GM12878 (cell line): ENCODE measurements at regions not wholly inside any gene's neighbourhood (a gene's known extent, or its start where the extent isn't known, plus 50 kb on each side); places are given as distances from the start of the nearest gene placed in this dataset.

ENCODE experiments used
- ATAC-seq: fragments of 200-7000 bp; cut with Tn5 transposase; 3 replicates; pipeline ENCODE4 v1.9.1; 2020; ENCODE audit warnings: mild to moderate bottlenecking, moderate library complexity
- BruUV-seq: library from RNA; stranded (reverse); fragments of 400-500 nt; replicated peaks from 2 replicates; lab custom pipeline; 2021; lab: Mats Ljungman, UMichigan
- CTCF ChIA-PET: fragments of 300-600 bp; sonication (Branson Sonifier 250); formaldehyde crosslinking; extraction: SDS; loops from one replicate; lab custom pipeline; 2021; ENCODE audit warnings: inconsistent platforms; lab: Yijun Ruan, JAX
- POLR2A ChIA-PET: fragments of 350-600 bp; formaldehyde crosslinking; extraction: SDS; loops from one replicate; lab custom pipeline; 2021; ENCODE audit warnings: inconsistent platforms; lab: Charles Lee
- RAD21 ChIA-PET: fragments of 300-600 bp; sonication (Branson Sonifier 250); formaldehyde crosslinking; loops from one replicate; lab custom pipeline; 2023; ENCODE audit warnings: antibody characterized with exemption; ENCODE audit not compliant: unreplicated experiment; lab: Charles Lee
- SMC1A ChIA-PET: fragments of 300-600 bp; sonication (Branson Sonifier 250); formaldehyde crosslinking; loops from one replicate; lab custom pipeline; 2023; ENCODE audit not compliant: unreplicated experiment, uncharacterized antibody; lab: Charles Lee
- DNase-seq: peaks from one replicate; pipeline ENCODE4 v3.0.0-alpha.2; 2011; ENCODE audit warnings: low read depth, low spot score
- FAIRE-seq: peaks from 3 replicates; lab custom pipeline; 2011; peaks lifted over from hg19 to GRCh38; lab: Jason Lieb, UNC
- H2AFZ ChIP-seq: 2 replicates; pipeline ENCODE4 v1.6.0; 2011; ENCODE audit warnings: low read depth, low read length, control low read depth; ENCODE audit not compliant: control insufficient read depth
- H3K27ac ChIP-seq: 2 replicates; pipeline ENCODE4 v1.5.1; 2011; ENCODE audit warnings: control low read depth; ENCODE audit not compliant: control insufficient read depth, insufficient read depth
- H3K27me3 ChIP-seq, 2 experiments: replicated peaks in 1 of 2; 2 replicates each; pipeline versions ENCODE4 v1.6.0 to v1.6.1; 2011; ENCODE audit warnings: low read length in 1 of 2; ENCODE audit not compliant: control insufficient read depth in 2 of 2, insufficient read depth in 2 of 2
- H3K36me3 ChIP-seq, 2 experiments: 2 replicates each; pipeline ENCODE4 v1.5.1; 2011; ENCODE audit warnings: low read length in 1 of 2; ENCODE audit not compliant: control insufficient read depth in 2 of 2, insufficient read depth in 2 of 2
- H3K4me1 ChIP-seq: 2 replicates; pipeline ENCODE4 v1.6.1; 2011; ENCODE audit warnings: mild to moderate bottlenecking, low read length, moderate library complexity, mixed read lengths; ENCODE audit not compliant: control insufficient read depth, insufficient read depth
- H3K4me2 ChIP-seq: 2 replicates; pipeline ENCODE4 v1.6.0; 2011; ENCODE audit warnings: control low read depth; ENCODE audit not compliant: control insufficient read depth, insufficient read depth
- H3K4me3 ChIP-seq: fragments of 200-600 bp; sonication (generic); 2 replicates; pipeline ENCODE4 v1.5.1; 2016
- H3K79me2 ChIP-seq: 2 replicates; pipeline ENCODE4 v1.6.0; 2011; ENCODE audit warnings: low read length; ENCODE audit not compliant: control insufficient read depth, insufficient read depth
- H3K9ac ChIP-seq: 2 replicates; pipeline ENCODE4 v1.8.0; 2011; ENCODE audit warnings: low read length, control low read depth, mixed read lengths; ENCODE audit not compliant: control insufficient read depth, insufficient read depth
- H3K9me3 ChIP-seq: replicated peaks from 3 replicates; pipeline ENCODE4 v1.5.1; 2011; ENCODE audit warnings: mild to moderate bottlenecking, low read length; ENCODE audit not compliant: control insufficient read depth, insufficient read depth
- H4K20me1 ChIP-seq: 2 replicates; pipeline ENCODE4 v1.6.0; 2011; ENCODE audit not compliant: control insufficient read depth, insufficient read depth
- EP300 ChIP-seq, 2 experiments: fragments of 150-350 bp in 1 of 2; IDR thresholded peaks; 2 replicates each; pipeline ENCODE4 v1.6.1; 2011 to 2012; ENCODE audit warnings: low read depth in 2 of 2, low read length in 2 of 2, borderline replicate concordance in 1 of 2, improper control_type of control experiment in 1 of 2, inconsistent platforms in 1 of 2; ENCODE audit not compliant: control insufficient read depth in 1 of 2
- JUND ChIP-seq: IDR thresholded peaks from 2 replicates; pipeline ENCODE4 v1.6.1; 2012; ENCODE audit warnings: low read depth, mild to moderate bottlenecking, low read length, improper control_type of control experiment, moderate library complexity
- MYC ChIP-seq: IDR thresholded peaks from 2 replicates; pipeline ENCODE4 v1.6.1; 2011; ENCODE audit warnings: mild to moderate bottlenecking, low read length, moderate library complexity, inconsistent platforms; ENCODE audit not compliant: insufficient read depth, insufficient replicate concordance, insufficient read length, severe bottlenecking
- POLR2A ChIP-seq: IDR thresholded peaks from 2 replicates; pipeline ENCODE4 v1.6.1; 2011; ENCODE audit warnings: low read depth, mild to moderate bottlenecking, low read length
- SMARCA5 ChIP-seq: fragments of 450-650 bp; IDR thresholded peaks from 2 replicates; pipeline ENCODE4 v1.6.1; 2017; ENCODE audit warnings: mild to moderate bottlenecking
- SREBF1 ChIP-seq: IDR thresholded peaks from 2 replicates; pipeline ENCODE4 v1.6.1; 2012; ENCODE audit warnings: mild to moderate bottlenecking, low read length
- ZNF274 ChIP-seq: IDR thresholded peaks from one replicate; pipeline ENCODE4 v1.8.0; 2011; ENCODE audit not compliant: insufficient read length, insufficient read depth
- WGBS: methylation state at CpG from one replicate; pipeline ENCODE4 v1.1.6; 2016; ENCODE audit warnings: low lambda C conversion rate; ENCODE audit not compliant: insufficient replicate concordance, insufficient coverage; ENCODE audit errors: missing lambda C conversion rate; 5-methylcytosine and 5-hydroxymethylcytosine counted together
- in situ Hi-C: fragments of 300-500 bp; cut with MboI; formaldehyde crosslinking; loops from 9 replicates; pipeline ENCODE4 v1.14.3; 2018; ENCODE audit warnings: mixed read lengths
- intact Hi-C: fragments of 100-400 bp; cut with micrococcal nuclease; formaldehyde crosslinking; loops from one replicate; pipeline ENCODE4 v1.14.2; 2022; ENCODE audit not compliant: unreplicated experiment

GRCh38 chr18:78670778-78671391 is 308.7 kb upstream of the SALL3 start (continued):
- TF ChIP-seq EP300 (IDR thresholded peaks at IDR 0.05; ENCODE audit: borderline replicate concordance in 1 of 2, control insufficient read depth in 1 of 2, low read depth in 2 of 2, low read length in 2 of 2), result no peak
- TF ChIP-seq POLR2A, result no peak
- no peak for TF ChIP-seq JUND
- TF ChIP-seq, all 136 proteins: peak for 0

GRCh38 chr18:78671551-78671950 is 308.1 kb upstream of the SALL3 start:
- 32% methylated on average over 15 of the region's 15 CpGs for WGBS
- ChIA-PET POLR2A (no interaction called here), SMC1A (no interaction called here), CTCF (interaction anchor here (0.6 kb wide), 1 partner anchor 37 kb away, joined by 3 read pairs; no protein-coding TSS in a partner anchor), RAD21 (no interaction called here)
- Histone ChIP-seq H3K9ac (no peak overlapping the region), H3K4me3 (no peak overlapping the region), H4K20me1 (no peaks in the 10 kb centered on the region), H3K9me3 (no peaks in the 10 kb centered on the region; the same call in 2 of the 3 replicates), H3K27me3 (no peaks in the 10 kb centered on the region), H3K4me2 (no peak overlapping the region), H3K36me3 (no peaks in the 10 kb centered on the region), H3K79me2 (no peaks in the 10 kb centered on the region), H3K4me1 (no peaks in the 10 kb centered on the region), H3K27ac (no peak overlapping the region), H2AFZ (no peak overlapping the region)
- ATAC-seq (no peak), DNase-seq (no peak), FAIRE-seq (no peak)
- TF ChIP-seq SREBF1 (no peak), SMARCA5 (no peak), ZNF274 (no peak)
- no TSS peak for BruUV-seq
- in situ Hi-C loops (no loop called here), intact Hi-C loops (no loop called here)

- H2AFZ ChIP-seq, result no peak overlapping the region
- CTCF ChIA-PET, result no interaction called here
- H3K27ac ChIP-seq, result no peak overlapping the region
- no TSS peak for BruUV-seq
- no peak overlapping the region for H3K4me2 ChIP-seq
- H3K4me1 ChIP-seq, result no peaks in the 10 kb centered on the region
- no peak for ATAC-seq
- intact Hi-C loops, result no loop called here
- H3K79me2 ChIP-seq, result no peaks in the 10 kb centered on the region
- WGBS, result 32% methylated on average over 21 of the region's 21 CpGs
- POLR2A ChIA-PET, result no interaction called here
- DNase-seq, result no peak
- SMC1A ChIA-PET, result no interaction called here
- in situ Hi-C loops, result no loop called here
- no peak overlapping the region for H3K4me3 ChIP-seq
- no peak for FAIRE-seq
- RAD21 ChIA-PET, result no interaction called here
- H3K9me3 ChIP-seq, result no peaks in the 10 kb centered on the region; the same call in 2 of the 3 replicates
- no peaks in the 10 kb centered on the region for H3K36me3 ChIP-seq
- H3K27me3 ChIP-seq, result no peaks in the 10 kb centered on the region
- no peak overlapping the region for H3K9ac ChIP-seq
- no peaks in the 10 kb centered on the region for H4K20me1 ChIP-seq
- no peak for TF ChIP-seq MYC
Observed at GRCh38 chr18:78672862-78673446, 306.7 kb upstream of the SALL3 start.
